HepG2 (cell line): ENCODE measurements at regions not wholly inside any gene's neighbourhood (a gene's known extent, or its start where the extent isn't known, plus 50 kb on each side); places are given as distances from the start of the nearest gene placed in this dataset.

Source experiments
- ATAC-seq: fragments of 200-7000 bp; cut with Tn5 transposase; 3 replicates; pipeline ENCODE4 v1.9.1; 2020; ENCODE audit warnings: mild to moderate bottlenecking, moderate library complexity
- BruUV-seq: library from RNA; stranded (reverse); fragments of 400-500 nt; replicated peaks from 2 replicates; lab custom pipeline; 2021; lab: Mats Ljungman, UMichigan
- CTCF ChIA-PET: fragments of 300-600 bp; formaldehyde crosslinking; extraction: SDS; loops from one replicate; lab custom pipeline; 2021; ENCODE audit warnings: low total read pairs, inconsistent platforms, low intra/inter-chr PET ratio; lab: Yijun Ruan, JAX
- POLR2A ChIA-PET: fragments of 350-600 bp; sonication (Branson Sonifier 250); formaldehyde crosslinking; loops from one replicate; lab custom pipeline; 2020; ENCODE audit warnings: antibody characterized with exemption, inconsistent platforms; lab: Yijun Ruan, JAX
- DNase-seq: peaks from one replicate; pipeline ENCODE4 v3.0.0-alpha.2; 2015; ENCODE audit warnings: low spot score
- FAIRE-seq: peaks from 3 replicates; lab custom pipeline; 2011; peaks lifted over from hg19 to GRCh38; lab: Jason Lieb, UNC
- H2AFZ ChIP-seq: one replicate; pipeline ENCODE4 v1.6.1; 2011; ENCODE audit warnings: low read length, inconsistent platforms
- H3K27ac ChIP-seq: fragments of 300-600 bp; 3 replicates; pipeline ENCODE4 v1.8.0; 2011; ENCODE audit warnings: mixed run types, mild to moderate bottlenecking, mixed read lengths, low read length, inconsistent platforms; ENCODE audit not compliant: insufficient read depth; ENCODE audit errors: extremely low read length
- H3K27me3 ChIP-seq, 2 experiments: fragments of 200-600 bp in 1 of 2; 2 replicates in 1 of 2; 3 replicates in 1 of 2; pipeline versions ENCODE4 v1.6.0 to v1.8.0; 2011; ENCODE audit warnings: low read length in 2 of 2, mild to moderate bottlenecking in 2 of 2, moderate library complexity in 2 of 2, inconsistent platforms in 1 of 2; ENCODE audit not compliant: insufficient read depth in 2 of 2, control insufficient read depth in 1 of 2
- H3K36me3 ChIP-seq, 2 experiments: fragments of 200-600 bp in 1 of 2; replicated peaks in 1 of 2; 2 replicates in 1 of 2; 3 replicates in 1 of 2; pipeline versions ENCODE4 v1.5.1 to v1.8.0; 2011; ENCODE audit warnings: low read length in 2 of 2, inconsistent platforms in 1 of 2; ENCODE audit not compliant: insufficient read depth in 2 of 2, control insufficient read depth in 1 of 2
- H3K4me1 ChIP-seq: 2 replicates; pipeline ENCODE4 v1.5.1; 2012; ENCODE audit warnings: low read length, inconsistent platforms; ENCODE audit not compliant: insufficient read depth
- H3K4me2 ChIP-seq: 2 replicates; pipeline ENCODE4 v1.6.0; 2011; ENCODE audit warnings: low read depth, low read length, inconsistent platforms
- H3K4me3 ChIP-seq, 3 experiments: fragments of 200-600 bp in 1 of 3; sonication (generic), shearing (Covaris generic) in 1 of 3; replicated peaks in 1 of 3; 2 replicates each; pipeline ENCODE4 v1.5.1; 2011 to 2016; ENCODE audit warnings: low read length in 3 of 3, inconsistent platforms in 2 of 3, low read depth in 2 of 3, mild to moderate bottlenecking in 2 of 3, control low read depth in 1 of 3, mixed read lengths in 1 of 3; ENCODE audit not compliant: insufficient read depth in 1 of 3
- H3K79me2 ChIP-seq: one replicate; pipeline ENCODE4 v1.6.1; 2011; ENCODE audit warnings: low read length, inconsistent platforms; ENCODE audit not compliant: insufficient read depth
- H3K9ac ChIP-seq: 2 replicates; pipeline ENCODE4 v1.6.0; 2011; ENCODE audit warnings: mild to moderate bottlenecking, low read depth, low read length, inconsistent platforms; ENCODE audit not compliant: insufficient read depth
- H3K9me3 ChIP-seq: 2 replicates; pipeline ENCODE4 v1.5.1; 2012; ENCODE audit warnings: mild to moderate bottlenecking, low read length
- H4K20me1 ChIP-seq: 2 replicates; pipeline ENCODE4 v1.6.0; 2011; ENCODE audit warnings: inconsistent platforms, mild to moderate bottlenecking, low read length, moderate library complexity; ENCODE audit not compliant: insufficient read depth
- CSRNP1 ChIP-seq: sonication (generic); formaldehyde crosslinking; IDR thresholded peaks from 2 replicates; pipeline ENCODE4 v1.8.1; 2023; ENCODE audit warnings: mild to moderate bottlenecking, missing genetic modification reagents
- NBN ChIP-seq: fragments of 450-650 bp; conservative IDR thresholded peaks from 2 replicates; pipeline ENCODE4 v1.6.1; 2017
- SNAPC2 ChIP-seq: sonication (generic); formaldehyde crosslinking; IDR thresholded peaks from 2 replicates; pipeline ENCODE4 v1.8.1; 2022; ENCODE audit warnings: mild to moderate bottlenecking, missing genetic modification reagents
- ZBTB1 ChIP-seq: sonication (generic); formaldehyde crosslinking; IDR thresholded peaks from 2 replicates; pipeline ENCODE4 v1.4.0; 2020; ENCODE audit warnings: missing genetic modification reagents, borderline replicate concordance
- ZBTB33 ChIP-seq: sonication (generic); formaldehyde crosslinking; IDR thresholded peaks from 2 replicates; pipeline ENCODE4 v1.4.0; 2020; ENCODE audit warnings: missing genetic modification reagents
- ZNF253 ChIP-seq: sonication (generic); formaldehyde crosslinking; IDR thresholded peaks from 2 replicates; pipeline ENCODE4 v1.8.0; 2022; ENCODE audit warnings: mild to moderate bottlenecking, missing genetic modification reagents, borderline replicate concordance
- ZNF367 ChIP-seq: sonication (generic); formaldehyde crosslinking; IDR thresholded peaks from 2 replicates; pipeline ENCODE4 v1.4.0; 2020; ENCODE audit warnings: missing genetic modification reagents, borderline replicate concordance
- WGBS: methylation state at CpG from one replicate; pipeline ENCODE4 v1.1.6; 2017; ENCODE audit warnings: low lambda C conversion rate; 5-methylcytosine and 5-hydroxymethylcytosine counted together
- in situ Hi-C: cut with HindIII; loops from 2 replicates; pipeline ENCODE4 v1.10.0; 2017; ENCODE audit warnings: low pct_unique_long_range_greater_than_20kb; ENCODE audit not compliant: extremely low pct_ligation_motif_present
- intact Hi-C: fragments of 100-400 bp; cut with micrococcal nuclease; formaldehyde crosslinking; loops from one replicate; pipeline ENCODE4 v1.10.0; 2022; ENCODE audit not compliant: unreplicated experiment

- Histone ChIP-seq H3K4me2 (no peak overlapping the region), H3K27ac (no peak overlapping the region), H3K79me2 (no peaks in the 10 kb centered on the region), H3K9ac (no peak overlapping the region), H3K27me3 (no peaks in the 10 kb centered on the region)
- no TSS peak for BruUV-seq
- CTCF ChIA-PET, result no interaction called here
- POLR2A ChIA-PET, result no interaction called here
- no peak for TF ChIP-seq SNAPC2
- TF ChIP-seq ZNF253 (CRISPR knock-in tag), result no peak
- no peak for TF ChIP-seq ZBTB33 (CRISPR knock-in tag)
- no peak for TF ChIP-seq ZBTB1
- TF ChIP-seq CSRNP1 (CRISPR knock-in tag), result no peak
- TF ChIP-seq ZNF367 (CRISPR knock-in tag), result no peak
- no peak for TF ChIP-seq NBN
- TF ChIP-seq, all 625 proteins: peak for 0
- H2AFZ ChIP-seq, result no peak overlapping the region
- DNase-seq (no peak), FAIRE-seq (no peak), ATAC-seq (no peak)
- no peak overlapping the region for H3K4me3 ChIP-seq
- H4K20me1 ChIP-seq, result no peaks in the 10 kb centered on the region
- no peaks in the 10 kb centered on the region for H3K4me1 ChIP-seq
- no peaks in the 10 kb centered on the region for H3K36me3 ChIP-seq
- 0% methylated on average over 2 of the region's 2 CpGs for whole genome bisulfite sequencing
- in situ Hi-C loops (no loop called here), intact Hi-C loops (no loop called here)
- H3K9me3 ChIP-seq, result no peaks in the 10 kb centered on the region
Observed at GRCh38 chr11:87536016-87536415, 498.3 kb downstream of the TMEM135 start.
